ENCODE measurements at regions not wholly inside any gene's neighbourhood (a gene's known extent, or its start where the extent isn't known, plus 50 kb on each side); places are given as distances from the start of the nearest gene placed in this dataset.

- DNase-seq (ENCODE audit: insufficient read length, low spot score) (no peak), FAIRE-seq (no peak)
- TF ChIP-seq, protein P1, sequence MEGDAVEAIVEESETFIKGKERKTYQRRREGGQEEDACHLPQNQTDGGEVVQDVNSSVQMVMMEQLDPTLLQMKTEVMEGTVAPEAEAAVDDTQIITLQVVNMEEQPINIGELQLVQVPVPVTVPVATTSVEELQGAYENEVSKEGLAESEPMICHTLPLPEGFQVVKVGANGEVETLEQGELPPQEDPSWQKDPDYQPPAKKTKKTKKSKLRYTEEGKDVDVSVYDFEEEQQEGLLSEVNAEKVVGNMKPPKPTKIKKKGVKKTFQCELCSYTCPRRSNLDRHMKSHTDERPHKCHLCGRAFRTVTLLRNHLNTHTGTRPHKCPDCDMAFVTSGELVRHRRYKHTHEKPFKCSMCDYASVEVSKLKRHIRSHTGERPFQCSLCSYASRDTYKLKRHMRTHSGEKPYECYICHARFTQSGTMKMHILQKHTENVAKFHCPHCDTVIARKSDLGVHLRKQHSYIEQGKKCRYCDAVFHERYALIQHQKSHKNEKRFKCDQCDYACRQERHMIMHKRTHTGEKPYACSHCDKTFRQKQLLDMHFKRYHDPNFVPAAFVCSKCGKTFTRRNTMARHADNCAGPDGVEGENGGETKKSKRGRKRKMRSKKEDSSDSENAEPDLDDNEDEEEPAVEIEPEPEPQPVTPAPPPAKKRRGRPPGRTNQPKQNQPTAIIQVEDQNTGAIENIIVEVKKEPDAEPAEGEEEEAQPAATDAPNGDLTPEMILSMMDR (IDR thresholded peaks at IDR 0.05; ENCODE audit: insufficient read depth, missing control alignments), result no peak
These were observed 734.9 kb downstream of the EPHA4 start for GRCh38 chr2:220837226-220837625.

GRCh38 chr2:220842901-220843665, 729.0 kb downstream of the EPHA4 start:
- TF ChIP-seq, protein P1 (IDR thresholded peaks at IDR 0.05; ENCODE audit: insufficient read depth, missing control alignments), result no peak
- no peak for FAIRE-seq
- no peak for DNase-seq (ENCODE audit: insufficient read length, low spot score)

DNA sequence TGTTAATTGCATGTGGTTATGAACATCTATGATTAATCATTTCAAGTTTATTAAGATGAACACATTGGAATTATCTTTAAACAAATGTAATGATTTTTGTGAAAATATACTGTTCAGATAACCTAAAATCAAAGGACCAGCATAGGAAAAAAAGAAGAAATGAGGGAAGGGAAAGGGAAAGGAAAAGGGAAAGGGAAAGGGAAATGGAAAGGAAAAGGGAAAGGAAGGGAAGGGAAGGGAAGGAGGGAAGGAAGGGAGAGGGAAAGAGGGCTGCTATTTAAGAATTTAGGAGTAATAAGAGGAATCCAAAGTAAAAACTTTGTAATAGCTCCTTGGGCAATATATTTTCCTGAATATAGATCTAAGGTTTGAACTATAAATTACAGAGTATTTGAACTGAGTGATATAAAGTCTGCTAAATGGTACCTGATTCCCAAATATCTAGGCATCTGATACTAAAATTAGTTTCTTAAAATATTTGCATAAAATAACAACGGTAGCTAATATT, 726.3 kb downstream of the EPHA4 start:
- TF ChIP-seq, protein P1 (IDR thresholded peaks at IDR 0.05; ENCODE audit: insufficient read depth, missing control alignments), result no peak
- FAIRE-seq, result no peak

DNA sequence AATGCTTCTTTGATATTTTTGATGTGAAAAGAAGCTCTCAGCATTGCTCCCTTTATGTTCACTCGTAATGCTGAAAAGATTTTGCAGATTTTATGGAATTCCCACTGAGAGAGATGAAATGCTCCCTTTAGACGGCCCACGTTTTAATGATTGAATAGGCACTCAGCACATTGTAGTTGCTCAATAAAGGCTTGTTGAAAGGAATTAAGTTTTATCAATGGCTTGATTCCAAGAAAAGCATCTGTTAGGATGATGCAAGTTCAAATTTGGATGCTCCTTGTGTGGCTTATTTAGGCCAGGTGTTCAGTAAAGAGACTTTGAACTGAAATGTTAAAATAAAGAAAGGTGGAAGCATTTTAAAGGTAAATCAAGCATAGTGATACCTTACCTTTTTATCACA, 725.1 kb downstream of the EPHA4 start:
- no peak for DNase-seq (ENCODE audit: insufficient read length, low spot score)
- TF ChIP-seq, protein P1 (IDR thresholded peaks at IDR 0.05; ENCODE audit: insufficient read depth, missing control alignments), result no peak
- FAIRE-seq, result no peak

More for the DNA sequence above, 726.3 kb downstream of the EPHA4 start:
- DNase-seq (ENCODE audit: insufficient read length, low spot score), result no peak

DNA sequence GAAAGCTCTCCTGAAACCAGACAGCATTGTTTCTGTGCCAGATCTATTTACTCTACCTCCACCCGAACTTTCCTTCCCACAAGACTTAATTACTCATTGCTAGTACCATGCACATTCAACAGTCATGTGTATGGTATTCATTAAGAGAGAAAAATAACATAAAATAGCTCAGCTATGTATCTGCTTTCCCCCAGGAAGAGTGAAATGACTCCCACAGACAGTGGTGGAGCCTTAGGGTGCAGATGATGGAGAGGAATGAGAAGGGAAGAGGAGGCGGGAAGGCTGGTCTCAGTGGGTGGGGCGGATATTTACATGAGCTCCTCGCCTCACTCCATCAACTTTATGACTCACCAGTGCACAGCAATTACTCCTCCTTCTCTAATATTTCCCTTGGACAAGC, 724.5 kb downstream of the EPHA4 start:
- no peak for FAIRE-seq

GRCh38 chr2:220849433-220849832, 722.7 kb downstream of the EPHA4 start:
- TF ChIP-seq, protein P1 (IDR thresholded peaks at IDR 0.05; ENCODE audit: insufficient read depth, missing control alignments), result no peak
- DNase-seq (ENCODE audit: insufficient read length, low spot score) (no peak), FAIRE-seq (no peak)

More for the DNA sequence above, 724.5 kb downstream of the EPHA4 start:
- TF ChIP-seq, protein P1 (IDR thresholded peaks at IDR 0.05; ENCODE audit: insufficient read depth, missing control alignments), result no peak
- no peak for DNase-seq (ENCODE audit: insufficient read length, low spot score)

DNA sequence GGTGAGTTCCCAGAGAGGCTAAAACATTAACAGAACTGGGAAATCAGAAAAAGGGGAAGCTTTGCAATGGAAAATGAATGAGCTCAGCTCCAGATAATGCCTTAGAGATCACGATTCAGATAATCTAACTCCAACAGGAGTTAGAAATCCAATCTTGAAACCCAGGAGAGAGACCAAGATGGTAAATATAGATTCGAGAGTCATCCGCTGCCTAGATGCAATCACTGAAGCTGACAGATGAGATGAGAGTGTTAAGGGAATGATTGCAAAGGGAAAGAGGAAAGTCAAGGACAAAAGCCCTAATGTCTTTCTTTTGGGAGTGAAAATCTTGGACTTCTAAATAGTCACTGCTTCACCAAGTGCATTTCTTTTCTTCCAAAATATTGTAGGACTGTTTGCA, 722.0 kb downstream of the EPHA4 start:
- TF ChIP-seq, protein P1 (IDR thresholded peaks at IDR 0.05; ENCODE audit: insufficient read depth, missing control alignments), result no peak
- FAIRE-seq (no peak), DNase-seq (ENCODE audit: insufficient read length, low spot score) (no peak)
